IPS-NIHi7 (cell line): ENCODE measurements at regions not wholly inside any gene's neighbourhood (a gene's known extent, or its start where the extent isn't known, plus 50 kb on each side); places are given as distances from the start of the nearest gene placed in this dataset.

Experiments
- DNase-seq: peaks from one replicate; pipeline ENCODE4 v3.0.0; 2012; ENCODE audit warnings: mixed read lengths; ENCODE audit errors: extremely low spot score

DNA sequence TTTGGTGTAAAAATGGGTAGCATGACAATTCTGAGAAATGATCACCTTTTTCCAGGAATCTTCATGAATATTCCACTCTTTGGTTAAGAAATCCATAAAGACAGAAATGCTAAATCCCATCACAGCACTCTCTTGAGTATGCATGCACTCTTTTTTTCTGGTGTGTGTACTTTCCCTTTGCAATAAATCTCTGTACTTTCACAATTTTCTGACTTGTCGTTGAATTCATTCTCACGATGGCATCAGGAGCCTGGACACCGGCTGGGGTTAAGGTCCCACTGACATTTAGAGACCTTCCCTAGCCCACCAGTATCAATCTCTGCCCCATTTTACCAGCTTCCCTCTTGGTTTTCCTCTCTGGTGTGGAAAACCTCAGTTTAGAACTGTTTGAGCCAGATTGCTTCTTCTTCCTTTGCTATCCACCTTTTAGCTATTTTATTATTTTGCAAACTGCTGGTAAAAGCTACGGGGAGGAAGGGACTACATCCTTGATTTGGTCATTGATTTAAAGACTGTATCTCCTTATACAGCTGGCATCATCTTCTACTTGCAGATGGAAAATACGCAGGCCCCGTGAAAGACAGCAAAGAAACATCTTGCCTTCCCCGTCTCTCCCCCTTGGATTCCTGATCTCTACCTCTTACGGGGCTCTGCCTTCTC is 59.9 kb upstream of the ZFR start:
- DNase-seq, result no peak

DNA sequence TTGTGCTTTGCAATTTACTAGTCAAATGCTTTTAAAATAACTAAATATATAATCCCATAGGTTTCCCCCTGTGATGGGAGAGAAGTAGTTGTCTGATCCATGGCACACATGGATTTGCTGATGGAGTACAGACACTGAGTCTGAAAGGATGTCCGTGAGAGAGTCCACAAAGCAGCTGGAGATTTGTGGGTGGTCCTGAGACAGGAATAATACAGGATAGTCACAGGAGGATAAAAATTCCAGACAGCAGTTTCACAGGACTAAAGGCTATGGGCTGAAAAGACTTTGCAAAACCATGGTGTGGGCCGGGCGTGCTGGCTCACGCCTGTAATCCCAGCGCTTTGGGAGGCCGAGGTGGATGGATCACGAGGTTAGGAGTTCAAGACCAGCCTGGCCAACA is 58.7 kb upstream of the ZFR start:
- no peak for DNase-seq

DNA sequence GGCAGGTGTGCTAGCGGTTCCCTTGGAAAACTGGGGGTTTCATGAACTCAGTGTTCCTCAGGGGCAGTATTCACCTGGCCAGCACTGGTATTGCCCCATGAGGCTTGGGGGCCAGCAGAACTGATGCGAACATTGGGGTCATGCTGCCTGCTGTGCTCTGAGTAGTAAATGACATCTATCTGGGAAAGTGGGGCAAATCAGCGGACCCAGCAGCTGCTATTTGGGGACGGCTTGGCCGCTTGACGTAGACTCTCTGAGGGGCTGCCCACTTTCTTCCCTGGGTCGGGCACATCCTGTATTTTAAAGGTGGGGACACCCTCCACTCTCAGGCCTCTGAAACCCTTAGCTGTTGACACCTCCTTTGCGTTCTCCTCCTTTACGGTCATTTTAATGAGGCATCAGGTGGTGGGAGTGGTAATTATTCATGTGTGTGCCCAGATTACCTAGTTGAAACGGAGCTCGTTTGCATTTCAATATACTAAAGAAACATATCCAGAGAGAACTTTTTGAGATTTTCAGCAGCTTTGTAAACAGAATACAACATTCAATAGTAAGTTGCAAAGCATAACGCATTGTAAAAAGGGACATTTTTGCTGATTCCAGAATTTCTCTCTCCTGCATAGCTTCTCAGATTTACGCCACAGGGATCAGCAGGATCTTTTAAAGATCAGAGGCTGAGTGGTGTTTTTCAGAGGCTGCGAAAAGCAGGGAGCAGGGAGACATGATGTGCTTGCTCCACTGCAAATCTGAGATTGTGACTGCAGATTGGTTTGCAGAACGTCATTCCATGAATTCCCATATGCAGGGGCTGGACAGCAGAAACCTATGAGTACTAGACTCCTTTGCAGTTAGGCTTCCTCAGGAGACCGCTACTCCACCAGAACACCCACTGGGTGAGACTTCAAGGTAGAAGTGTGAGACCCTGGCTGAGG is 56.8 kb upstream of the ZFR start:
- DNase-seq, result no peak

GRCh38 chr5:32500181-32500580 is 55.6 kb upstream of the ZFR start:
- no peak for DNase-seq

GRCh38 chr5:32499261-32499660 is 54.7 kb upstream of the ZFR start:
- DNase-seq, result no peak

- no peak for DNase-seq
These were observed 53.9 kb upstream of the ZFR start for GRCh38 chr5:32498484-32498883.

GRCh38 chr5:32496104-32496503 is 51.6 kb upstream of the ZFR start:
- DNase-seq, result no peak

DNA sequence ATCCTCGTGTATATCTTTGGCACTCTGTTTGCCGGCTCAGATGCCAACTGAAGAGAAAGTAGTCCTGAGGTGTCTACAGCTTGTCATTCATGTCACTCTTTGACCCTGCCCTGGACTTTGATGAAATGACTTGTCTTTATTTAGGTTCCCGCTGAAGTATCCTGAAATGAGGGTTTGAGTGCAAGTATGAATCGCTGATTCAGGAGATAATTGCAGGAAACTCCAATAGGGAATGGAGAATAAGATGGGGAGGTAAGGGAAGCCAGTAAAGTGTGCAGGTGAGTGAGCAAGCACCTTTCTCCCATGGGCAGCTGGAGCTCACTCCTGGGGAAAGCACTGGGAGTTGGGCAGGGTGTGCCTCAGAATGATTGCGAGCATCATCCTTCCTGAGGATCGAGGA is 50.3 kb upstream of the ZFR start:
- no peak for DNase-seq
